ENCODE measurements at regions not wholly inside any gene's neighbourhood (a gene's known extent, or its start where the extent isn't known, plus 50 kb on each side); places are given as distances from the start of the nearest gene placed in this dataset.

- Histone ChIP-seq H3K14ac (ENCODE audit: insufficient read depth, low read length) (no peak overlapping the region), H3K4ac (ENCODE audit: low read depth, low read length) (no peak overlapping the region), H3K27me3 (ENCODE audit: insufficient read depth, low read length) (no peaks in the 10 kb centered on the region), H3K23ac (ENCODE audit: insufficient read length, low read depth, low read length) (no peak overlapping the region), H2AK5ac (ENCODE audit: insufficient read length, low read length) (no peak overlapping the region), H2BK5ac (ENCODE audit: insufficient read length, low read length) (no peak overlapping the region), H2BK12ac (ENCODE audit: insufficient read length, low read depth, low read length) (no peak overlapping the region), H2BK20ac (ENCODE audit: low read depth, low read length, poor library complexity, severe bottlenecking) (peak overlapping the region; percentile 79), H4K5ac (ENCODE audit: insufficient read length, low read depth, low read length) (no peak overlapping the region), H3K23me2 (ENCODE audit: insufficient read length, low read depth, low read length, poor library complexity, severe bottlenecking) (no peaks in the 10 kb centered on the region), H3K27ac (ENCODE audit: insufficient read length, low read depth, low read length) (no peak overlapping the region), H3K4me1 (ENCODE audit: insufficient read depth, low read length) (peaks cover 4% of the 10 kb centered on the region; the same call in 1 of the 2 replicates), H3T11ph (ENCODE audit: low read length) (no peak overlapping the region), H2BK120ac (ENCODE audit: low read depth, low read length, poor library complexity, severe bottlenecking) (no peak overlapping the region), H3K79me1 (ENCODE audit: insufficient read depth, low read depth, low read length, poor library complexity, severe bottlenecking) (no peaks in the 10 kb centered on the region), H3K9me3 (ENCODE audit: control insufficient read depth, low read depth, low read length) (no peaks in the 10 kb centered on the region), H2AFZ (ENCODE audit: low read length) (no peak overlapping the region), H3K56ac (ENCODE audit: insufficient read length, low read depth, low read length) (no peak overlapping the region), H3K79me2 (ENCODE audit: insufficient read depth, low read length) (no peaks in the 10 kb centered on the region), H3K18ac (ENCODE audit: insufficient read length, low read depth, low read length) (no peak overlapping the region), H4K91ac (ENCODE audit: insufficient read length, low read depth, low read length) (no peak overlapping the region), H4K8ac (replicated peaks; ENCODE audit: insufficient read length, low read depth, low read length) (no peak overlapping the region), H4K20me1 (ENCODE audit: control insufficient read depth, insufficient read depth, insufficient read length) (no peaks in the 10 kb centered on the region), H2BK15ac (ENCODE audit: low read depth, low read length) (no peak overlapping the region), H3K4me2 (ENCODE audit: insufficient read depth, insufficient read length, low read length) (no peak overlapping the region), H3K9ac (ENCODE audit: extremely low read depth, insufficient read length, low read length) (no peak overlapping the region)
- Mint-ChIP-seq H3K27ac (no peak overlapping the region), H3K9me3 (peaks cover 6 to 7% of the 10 kb centered on the region in 2 experiments), H3K27me3 (ENCODE audit: low read depth) (peaks cover 2% of the 10 kb centered on the region; the same call in 1 of the 2 replicates), H3K36me3 (ENCODE audit: insufficient read depth in 1 of 3, low read depth in 3 of 3) (peaks cover 0 to 6% (median 4%) of the 10 kb centered on the region in 3 experiments; a peak in 4 of 7 replicates), H3K4me1 (peaks cover 23 to 25% of the 10 kb centered on the region in 2 experiments), H3K4me3 (no peak overlapping the region)
- WGBS (ENCODE audit: extremely low coverage, insufficient read length, low lambda C conversion rate) = no CpG with 5 or more reads among the region's 3 CpGs
- no peak for DNase-seq
- TF ChIP-seq CTCF (conservative IDR thresholded peaks at IDR 0.05) = no peak
These were observed 166.6 kb downstream of the INHBA start for GRCh38 chr7:41536122-41536872.

Measured in H9 (cell line).